Esophagus muscularis mucosa (tissue), 4 donors: ENCODE measurements at regions not wholly inside any gene's neighbourhood (a gene's known extent, or its start where the extent isn't known, plus 50 kb on each side); places are given as distances from the start of the nearest gene placed in this dataset.

ENCODE experiments used
- DNase-seq: peaks from one replicate; pipeline ENCODE4 v3.0.0-alpha.2; 2017; ENCODE audit errors: extremely low spot score
- H3K27ac ChIP-seq, 4 donors: fragments of 200-600 bp; sonication (generic); replicated peaks in 1 of 4; 1 replicate in 3 of 4; 2 replicates in 1 of 4; pipeline ENCODE4 v1.5.1; 2016 to 2019; ENCODE audit warnings: mild to moderate bottlenecking in 1 of 4
- H3K27me3 ChIP-seq, 4 donors: fragments of 200-600 bp; sonication (generic); one replicate each; pipeline versions ENCODE4 v1.5.1 to v1.6.0; 2016 to 2019
- H3K36me3 ChIP-seq, 4 donors: fragments of 200-600 bp; sonication (generic); one replicate each; pipeline ENCODE4 v1.5.1; 2016 to 2019
- H3K4me1 ChIP-seq, 4 donors: fragments of 200-600 bp; sonication (generic); one replicate each; pipeline ENCODE4 v1.5.1; 2016 to 2019
- H3K4me3 ChIP-seq, 4 donors: fragments of 200-600 bp; sonication (generic); 1 replicate in 2 of 4; 2 replicates in 2 of 4; pipeline ENCODE4 v1.5.1; 2016 to 2019; ENCODE audit warnings: mild to moderate bottlenecking in 4 of 4, moderate library complexity in 1 of 4
- H3K9me3 ChIP-seq, 4 donors: fragments of 200-600 bp; sonication (generic); 1 replicate in 3 of 4; 2 replicates in 1 of 4; pipeline ENCODE4 v1.5.1; 2016 to 2019
- CTCF ChIP-seq, 3 experiments: fragments of 200-600 bp in 2 of 3; fragments of 450-650 bp in 1 of 3; sonication (generic) in 2 of 3; IDR thresholded peaks; one replicate each; pipeline ENCODE4 v1.5.1; 2017 to 2019; ENCODE audit warnings: antibody characterized with exemption in 3 of 3, mild to moderate bottlenecking in 2 of 3, moderate library complexity in 1 of 3
- EP300 ChIP-seq: sonication (generic); formaldehyde crosslinking; IDR thresholded peaks from one replicate; pipeline ENCODE4 v1.6.1; 2017; ENCODE audit warnings: antibody characterized with exemption
- POLR2A ChIP-seq: fragments of 450-650 bp; IDR thresholded peaks from one replicate; pipeline ENCODE4 v1.6.1; 2017; ENCODE audit warnings: antibody characterized with exemption, moderate library complexity, mild to moderate bottlenecking, low read depth
- POLR2AphosphoS5 ChIP-seq, 2 donors: sonication (generic); formaldehyde crosslinking; IDR thresholded peaks; one replicate each; pipeline ENCODE4 v1.6.1; 2017; ENCODE audit warnings: antibody characterized with exemption in 2 of 2
- WGBS: methylation state at CpG from one replicate; pipeline ENCODE4 v1.1.5; 2018; 5-methylcytosine and 5-hydroxymethylcytosine counted together
- intact Hi-C: fragments of 100-400 bp; cut with DNase I; formaldehyde crosslinking; loops from one replicate; pipeline ENCODE4 v1.15.1; 2023

- 43% methylated on average over 2 of the region's 2 CpGs for WGBS
- Histone ChIP-seq H3K9me3 (no peaks in the 10 kb centered on the region), H3K4me1 (peaks cover 0 to 25% (median 22%) of the 10 kb centered on the region in 4 donors), H3K27me3 (no peaks in the 10 kb centered on the region), H3K36me3 (no peaks in the 10 kb centered on the region), H3K27ac (peak overlapping the region in 1 of 4 donors; percentile 4), H3K4me3 (no peak overlapping the region)
- intact Hi-C loops = no loop called here
- no peak for DNase-seq
- TF ChIP-seq POLR2A (no peak), POLR2AphosphoS5 (IDR thresholded peaks at IDR 0.05) (no peak), EP300 (no peak), CTCF (IDR thresholded peaks at IDR 0.05) (no peak)
These were observed 666.8 kb downstream of the PCDH18 start for GRCh38 chr4:136865526-136865925.

GRCh38 chr4:136864604-136865185 is 667.6 kb downstream of the PCDH18 start:
- no peak for TF ChIP-seq POLR2AphosphoS5 (IDR thresholded peaks at IDR 0.05)
- TF ChIP-seq POLR2A = no peak
- TF ChIP-seq EP300 = no peak
- peak; percentile 66 to 81 (median 74) for TF ChIP-seq CTCF (IDR thresholded peaks at IDR 0.05)
- no peak for DNase-seq
- Histone ChIP-seq H3K9me3 (no peaks in the 10 kb centered on the region), H3K36me3 (no peaks in the 10 kb centered on the region), H3K27ac (peak overlapping the region in 1 of 4 donors; percentile 4), H3K4me3 (no peak overlapping the region), H3K4me1 (peaks cover 0 to 25% (median 22%) of the 10 kb centered on the region in 4 donors), H3K27me3 (no peaks in the 10 kb centered on the region)
- WGBS = 1% methylated on average over 2 of the region's 2 CpGs
- intact Hi-C loops = no loop called here

- intact Hi-C loops = no loop called here
- H3K36me3 ChIP-seq = no peaks in the 10 kb centered on the region
- H3K27me3 ChIP-seq = no peaks in the 10 kb centered on the region
- no peak overlapping the region for H3K27ac ChIP-seq
- DNase-seq = no peak
- 9% methylated on average over 1 of the region's 1 CpG for WGBS
- no peak overlapping the region for H3K4me3 ChIP-seq
- TF ChIP-seq EP300 (no peak), POLR2AphosphoS5 (IDR thresholded peaks at IDR 0.05) (no peak), CTCF (IDR thresholded peaks at IDR 0.05) (no peak), POLR2A (no peak)
- no peaks in the 10 kb centered on the region for H3K9me3 ChIP-seq
- peaks cover 0 to 25% (median 22%) of the 10 kb centered on the region in 4 donors for H3K4me1 ChIP-seq
These were observed 668.5 kb downstream of the PCDH18 start for GRCh38 chr4:136863756-136864155.

GRCh38 chr4:136862653-136863052 is 669.6 kb downstream of the PCDH18 start:
- Histone ChIP-seq H3K36me3 (no peaks in the 10 kb centered on the region), H3K4me1 (peaks cover 0 to 25% (median 22%) of the 10 kb centered on the region in 4 donors), H3K9me3 (no peaks in the 10 kb centered on the region), H3K27me3 (no peaks in the 10 kb centered on the region), H3K27ac (no peak overlapping the region), H3K4me3 (no peak overlapping the region)
- WGBS = 80% methylated on average over 3 of the region's 3 CpGs
- TF ChIP-seq CTCF (IDR thresholded peaks at IDR 0.05) (no peak), POLR2A (no peak), EP300 (no peak), POLR2AphosphoS5 (IDR thresholded peaks at IDR 0.05) (no peak)
- DNase-seq = no peak
- intact Hi-C loops = no loop called here

- WGBS = 66% methylated on average over 2 of the region's 2 CpGs
- no peaks in the 10 kb centered on the region for H3K36me3 ChIP-seq
- TF ChIP-seq CTCF (IDR thresholded peaks at IDR 0.05) (no peak), POLR2AphosphoS5 (IDR thresholded peaks at IDR 0.05) (no peak), POLR2A (no peak), EP300 (no peak)
- no peak for DNase-seq
- peaks cover 0 to 25% (median 22%) of the 10 kb centered on the region in 4 donors for H3K4me1 ChIP-seq
- no peak overlapping the region for H3K27ac ChIP-seq
- intact Hi-C loops = no loop called here
- no peaks in the 10 kb centered on the region for H3K27me3 ChIP-seq
- no peaks in the 10 kb centered on the region for H3K9me3 ChIP-seq
- H3K4me3 ChIP-seq = no peak overlapping the region
These were observed 671.2 kb downstream of the PCDH18 start for GRCh38 chr4:136861091-136861490.
